H1 (cell line): ENCODE measurements at regions not wholly inside any gene's neighbourhood (a gene's known extent, or its start where the extent isn't known, plus 50 kb on each side); places are given as distances from the start of the nearest gene placed in this dataset.

Source experiments
- CTCF ChIA-PET: fragments of 300-600 bp; sonication (Branson Sonifier 250); formaldehyde crosslinking; loops from one replicate; lab custom pipeline; 2021; ENCODE audit not compliant: partially characterized antibody; lab: Charles Lee
- POLR2A ChIA-PET: fragments of 300-600 bp; sonication (Branson Sonifier 250); formaldehyde crosslinking; loops from one replicate; lab custom pipeline; 2021; ENCODE audit warnings: inconsistent platforms; ENCODE audit not compliant: partially characterized antibody; lab: Charles Lee
- DNase-seq, 2 experiments: peaks; one replicate each; pipeline versions ENCODE4 v3.0.0 to v3.0.0-alpha.2; 2010 to 2022; ENCODE audit warnings: low spot score in 2 of 2, low read depth in 1 of 2, mixed read lengths in 1 of 2
- FAIRE-seq: peaks from 2 replicates; lab custom pipeline; 2011; peaks lifted over from hg19 to GRCh38; lab: Jason Lieb, UNC
- H2AFZ ChIP-seq: 2 replicates; pipeline ENCODE4 v1.8.1; 2012; ENCODE audit warnings: low read length, inconsistent platforms
- H2AK5ac ChIP-seq: 2 replicates; pipeline ENCODE4 v1.6.1; 2013; ENCODE audit warnings: low read depth, low read length
- H2BK120ac ChIP-seq: replicated peaks from 2 replicates; pipeline ENCODE3; 2013; ENCODE audit warnings: low read depth, low read length, inconsistent platforms
- H2BK12ac ChIP-seq: 2 replicates; pipeline ENCODE4 v1.6.1; 2013; ENCODE audit warnings: low read depth, low read length
- H2BK15ac ChIP-seq: 2 replicates; pipeline ENCODE4 v1.6.1; 2013; ENCODE audit warnings: low read length
- H2BK20ac ChIP-seq: 2 replicates; pipeline ENCODE4 v1.6.1; 2013; ENCODE audit warnings: low read length
- H2BK5ac ChIP-seq: 2 replicates; pipeline ENCODE4 v1.6.1; 2013; ENCODE audit warnings: low read depth, low read length
- H3K14ac ChIP-seq: 2 replicates; pipeline ENCODE4 v1.6.1; 2013; ENCODE audit warnings: inconsistent platforms; ENCODE audit not compliant: insufficient read length
- H3K18ac ChIP-seq: 2 replicates; pipeline ENCODE4 v1.6.1; 2013; ENCODE audit warnings: low read length; ENCODE audit errors: extremely low read depth
- H3K23ac ChIP-seq: 2 replicates; pipeline ENCODE4 v1.6.1; 2013; ENCODE audit warnings: inconsistent platforms; ENCODE audit not compliant: insufficient read length
- H3K23me2 ChIP-seq: 2 replicates; pipeline ENCODE4 v1.6.1; 2013; ENCODE audit warnings: low read depth, low read length
- H3K27ac ChIP-seq: 2 replicates; pipeline ENCODE4 v1.6.1; 2011; ENCODE audit warnings: low read depth, low read length, inconsistent platforms
- H3K27me3 ChIP-seq, 4 experiments: replicated peaks in 1 of 4; 1 replicate in 1 of 4; 2 replicates in 3 of 4; pipeline versions ENCODE4 v1.6.1 to v1.8.1; 2011 to 2013; ENCODE audit warnings: low read length in 3 of 4, mild to moderate bottlenecking in 3 of 4, inconsistent platforms in 2 of 4, mixed read lengths in 2 of 4, moderate library complexity in 1 of 4; ENCODE audit not compliant: control insufficient read depth in 3 of 4, insufficient read depth in 3 of 4; ENCODE audit errors: extremely low read depth in 1 of 4
- H3K36me3 ChIP-seq, 4 experiments: 2 replicates each; pipeline versions ENCODE4 v1.6.1 to v1.8.1; 2011 to 2013; ENCODE audit warnings: mild to moderate bottlenecking in 4 of 4, low read length in 3 of 4, moderate library complexity in 2 of 4, control low read depth in 1 of 4, inconsistent platforms in 1 of 4; ENCODE audit not compliant: insufficient read depth in 4 of 4, control insufficient read depth in 2 of 4
- H3K4ac ChIP-seq: replicated peaks from 2 replicates; pipeline ENCODE3; 2013; ENCODE audit warnings: low read length, low read depth, mixed read lengths, inconsistent platforms; ENCODE audit not compliant: insufficient read length
- H3K4me1 ChIP-seq, 4 experiments: replicated peaks in 1 of 4; 1 replicate in 1 of 4; 2 replicates in 3 of 4; pipeline versions ENCODE4 v1.6.1 to v1.8.1; 2011 to 2013; ENCODE audit warnings: low read length in 3 of 4, inconsistent platforms in 2 of 4, mixed read lengths in 1 of 4; ENCODE audit not compliant: insufficient read depth in 4 of 4, control insufficient read depth in 3 of 4
- H3K4me2 ChIP-seq, 2 experiments: 2 replicates each; pipeline versions ENCODE4 v1.6.1 to v1.8.1; 2011 to 2013; ENCODE audit warnings: low read depth in 2 of 2, low read length in 2 of 2, control low read depth in 1 of 2, inconsistent platforms in 1 of 2, mild to moderate bottlenecking in 1 of 2; ENCODE audit not compliant: insufficient read depth in 1 of 2
- H3K4me3 ChIP-seq, 4 experiments: fragments of 200-600, 300-600 bp in 1 of 4; sonication (generic), shearing (Covaris generic), sonication (Bioruptor Twin) in 1 of 4; 2 replicates each; pipeline versions ENCODE4 v1.5.1 to v1.8.1; 2011 to 2016; ENCODE audit warnings: low read length in 4 of 4, low read depth in 3 of 4, control low read depth in 2 of 4, inconsistent platforms in 2 of 4, mild to moderate bottlenecking in 2 of 4, mixed read lengths in 1 of 4, moderate library complexity in 1 of 4; ENCODE audit not compliant: insufficient read depth in 2 of 4; ENCODE audit errors: extremely low read depth in 1 of 4
- H3K56ac ChIP-seq: replicated peaks from 2 replicates; pipeline ENCODE3; 2013; ENCODE audit warnings: low read depth, mild to moderate bottlenecking, mixed read lengths, low read length, inconsistent platforms; ENCODE audit not compliant: insufficient read length
- H3K79me1 ChIP-seq: 2 replicates; pipeline ENCODE4 v1.6.1; 2013; ENCODE audit warnings: low read depth, low read length, control low read depth
- H3K79me2 ChIP-seq, 2 experiments: 2 replicates each; pipeline versions ENCODE4 v1.6.1 to v1.8.1; 2012 to 2013; ENCODE audit warnings: low read length in 2 of 2, mild to moderate bottlenecking in 2 of 2, inconsistent platforms in 1 of 2; ENCODE audit not compliant: insufficient read depth in 2 of 2, control insufficient read depth in 1 of 2
- H3K9ac ChIP-seq, 4 experiments: replicated peaks in 1 of 4; 1 replicate in 1 of 4; 2 replicates in 3 of 4; pipeline versions ENCODE4 v1.6.1 to v1.8.1; 2011 to 2013; ENCODE audit warnings: low read depth in 3 of 4, low read length in 3 of 4, control low read depth in 2 of 4, mild to moderate bottlenecking in 2 of 4, moderate library complexity in 2 of 4, inconsistent platforms in 1 of 4; ENCODE audit errors: extremely low read depth in 1 of 4
- H3K9me3 ChIP-seq, 2 experiments: 2 replicates each; pipeline versions ENCODE4 v1.6.1 to v1.8.1; 2012 to 2013; ENCODE audit warnings: mild to moderate bottlenecking in 2 of 2, moderate library complexity in 2 of 2, control low read depth in 1 of 2, inconsistent platforms in 1 of 2, low read depth in 1 of 2, low read length in 1 of 2, mixed read lengths in 1 of 2; ENCODE audit not compliant: insufficient read depth in 2 of 2
- H4K20me1 ChIP-seq, 2 experiments: replicated peaks in 1 of 2; 2 replicates each; pipeline versions ENCODE3 to v1.8.1; 2011 to 2013; ENCODE audit warnings: inconsistent platforms in 2 of 2, low read length in 2 of 2, mild to moderate bottlenecking in 1 of 2; ENCODE audit not compliant: insufficient read depth in 2 of 2, control insufficient read depth in 1 of 2
- H4K5ac ChIP-seq: 2 replicates; pipeline ENCODE4 v1.6.1; 2013; ENCODE audit warnings: low read length, low read depth, mixed read lengths, inconsistent platforms; ENCODE audit not compliant: insufficient read length
- H4K8ac ChIP-seq: 2 replicates; pipeline ENCODE4 v1.8.0; 2013; ENCODE audit warnings: mild to moderate bottlenecking, moderate library complexity, low read length, inconsistent platforms; ENCODE audit not compliant: insufficient read depth; ENCODE audit errors: extremely low read depth
- H4K91ac ChIP-seq: replicated peaks from 2 replicates; pipeline ENCODE3; 2013; ENCODE audit warnings: low read length, mixed read lengths, inconsistent platforms; ENCODE audit not compliant: insufficient read length
- BRCA1 ChIP-seq: IDR thresholded peaks from 2 replicates; pipeline ENCODE4 v1.6.1; 2012; ENCODE audit warnings: low read depth, low read length, improper control_type of control experiment
- CREB1 ChIP-seq: IDR thresholded peaks from 2 replicates; pipeline ENCODE4 v1.6.1; 2012; ENCODE audit warnings: inconsistent platforms
- NANOG ChIP-seq: IDR thresholded peaks from 2 replicates; pipeline ENCODE4 v1.6.1; 2011; ENCODE audit warnings: low read length, low read depth, mild to moderate bottlenecking, inconsistent platforms; ENCODE audit not compliant: insufficient read depth, poor library complexity, severe bottlenecking
- RAD21 ChIP-seq, 2 experiments: IDR thresholded peaks in 1 of 2; conservative IDR thresholded peaks in 1 of 2; 2 replicates each; pipeline ENCODE4 v1.6.1; 2011; ENCODE audit warnings: low read depth in 2 of 2, low read length in 2 of 2, improper control_type of control experiment in 1 of 2, inconsistent platforms in 1 of 2, mild to moderate bottlenecking in 1 of 2, moderate library complexity in 1 of 2
- RNF2 ChIP-seq: fragments of 200-900, 300-1000 bp; sonication (generic); IDR thresholded peaks from 2 replicates; pipeline ENCODE4 v1.7.1; 2016; ENCODE audit warnings: borderline replicate concordance, low read depth, mild to moderate bottlenecking, antibody characterized with exemption, low read length; ENCODE audit not compliant: poor library complexity, severe bottlenecking; ENCODE audit errors: missing control alignments
- RXRA ChIP-seq: IDR thresholded peaks from 2 replicates; pipeline ENCODE4 v1.6.1; 2011; ENCODE audit warnings: low read depth, mild to moderate bottlenecking, low read length, moderate library complexity; ENCODE audit not compliant: insufficient read depth
- SAP30 ChIP-seq: fragments of 300-600 bp; sonication (generic); IDR thresholded peaks from 2 replicates; pipeline ENCODE4 v1.7.1; 2012; ENCODE audit warnings: low read length, moderate library complexity, mild to moderate bottlenecking, inconsistent platforms; ENCODE audit not compliant: insufficient read depth, insufficient replicate concordance
- SUZ12 ChIP-seq: fragments of 200-600 bp; sonication (generic); IDR thresholded peaks from 2 replicates; pipeline ENCODE4 v1.6.1; 2012; ENCODE audit warnings: mild to moderate bottlenecking, inconsistent platforms, low read length, moderate library complexity, mixed read lengths
- TAF7 ChIP-seq: optimal IDR thresholded peaks from 2 replicates; pipeline ENCODE3; 2011; ENCODE audit warnings: low read depth, mild to moderate bottlenecking, inconsistent platforms, low read length, moderate library complexity, borderline replicate concordance
- TEAD4 ChIP-seq: IDR thresholded peaks from 2 replicates; pipeline ENCODE4 v1.6.1; 2012; ENCODE audit warnings: low read depth, low read length, inconsistent platforms, mixed read lengths
- WGBS, 2 experiments: shearing (Covaris generic) in 1 of 2; methylation state at CpG; one replicate each; pipeline versions ENCODE4 v1.1.6 to v1.1.7; 2013 to 2015; ENCODE audit warnings: low lambda C conversion rate in 2 of 2, mixed read lengths in 2 of 2, inconsistent platforms in 1 of 2, low coverage in 1 of 2, missing lambda C conversion rate in 1 of 2; ENCODE audit not compliant: insufficient replicate concordance in 2 of 2, insufficient coverage in 1 of 2, insufficient read length in 1 of 2; ENCODE audit errors: extremely low coverage in 1 of 2, missing lambda C conversion rate in 1 of 2; 5-methylcytosine and 5-hydroxymethylcytosine counted together
- TF ChIP-seq, protein P1 (sequence below), 3 experiments: IDR thresholded peaks; 1 replicate in 2 of 3; 2 replicates in 1 of 3; pipeline versions ENCODE4 v1.5.1 to v1.6.1; 2011; ENCODE audit warnings: low read length in 3 of 3, mild to moderate bottlenecking in 3 of 3, inconsistent platforms in 2 of 3, low read depth in 1 of 3, moderate library complexity in 1 of 3; ENCODE audit not compliant: insufficient read depth in 1 of 3; ENCODE audit errors: control extremely low read depth in 1 of 3

DNA sequence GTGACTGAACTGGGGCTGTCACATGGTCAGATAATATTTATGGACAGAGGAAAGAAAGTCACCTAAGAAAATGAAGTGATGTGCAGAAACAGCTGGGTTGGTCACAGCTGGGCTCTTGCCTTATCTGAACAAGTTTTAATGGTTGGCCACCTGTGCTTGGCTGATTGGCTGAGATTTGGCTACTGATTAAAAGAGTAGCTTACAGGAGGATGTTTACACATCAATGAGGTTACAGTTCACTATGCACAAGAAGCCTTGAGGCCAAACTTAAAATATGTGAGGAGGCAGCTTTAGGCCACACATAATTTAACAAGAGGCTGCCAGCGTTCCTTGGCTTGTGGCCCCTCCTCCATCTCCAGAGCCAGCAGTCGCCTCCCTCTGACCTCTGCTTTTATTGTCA is 99.2 kb upstream of the C1QTNF9B start:
- no peak overlapping the region for H2BK15ac ChIP-seq
- no peaks in the 10 kb centered on the region for H3K23me2 ChIP-seq
- no peak overlapping the region for H3K18ac ChIP-seq
- POLR2A ChIA-PET: no interaction called here
- no peaks in the 10 kb centered on the region for H3K4me1 ChIP-seq
- H4K20me1 ChIP-seq: no peaks in the 10 kb centered on the region
- no peaks in the 10 kb centered on the region for H3K36me3 ChIP-seq
- no peak overlapping the region for H3K56ac ChIP-seq
- no peak overlapping the region for H2BK12ac ChIP-seq
- no peak overlapping the region for H3K23ac ChIP-seq
- FAIRE-seq: no peak
- no peak overlapping the region for H3K9ac ChIP-seq
- CTCF ChIA-PET: interaction anchor here (1.3 to 1.5 kb wide), 2 partner anchors 24 to 36 kb away, joined by 3 to 6 read pairs; no protein-coding TSS in a partner anchor
- no peak overlapping the region for H2BK5ac ChIP-seq
- no peaks in the 10 kb centered on the region for H3K79me2 ChIP-seq
- H2BK120ac ChIP-seq: no peak overlapping the region
- H2BK20ac ChIP-seq: no peak overlapping the region
- H3K27me3 ChIP-seq: no peaks in the 10 kb centered on the region
- H3K79me1 ChIP-seq: no peaks in the 10 kb centered on the region
- no peak overlapping the region for H3K4me3 ChIP-seq
- 100% methylated on average over 2 of the region's 2 CpGs; no CpG with 5 or more reads in 1 of the 2 experiments for WGBS, 2 experiments
- H4K8ac ChIP-seq: no peak overlapping the region
- H4K5ac ChIP-seq: no peak overlapping the region
- no peak overlapping the region for H4K91ac ChIP-seq
- H3K27ac ChIP-seq: no peak overlapping the region
- H3K4me2 ChIP-seq: no peak overlapping the region
- H3K4ac ChIP-seq: no peak overlapping the region
- H2AFZ ChIP-seq: no peak overlapping the region
- H3K14ac ChIP-seq: no peak overlapping the region
- H2AK5ac ChIP-seq: no peak overlapping the region
- H3K9me3 ChIP-seq: peaks cover 0 to 9% of the 10 kb centered on the region in 2 experiments; a peak in 2 of 4 replicates
- no peak for DNase-seq
- no peak for TF ChIP-seq TAF7
- no peak for TF ChIP-seq SAP30
- no peak for TF ChIP-seq RAD21 (IDR thresholded peaks at IDR 0.05 in 1 of 2, conservative IDR thresholded peaks at IDR 0.05 in 1 of 2; ENCODE audit: low read depth in 2 of 2, low read length in 2 of 2)
- TF ChIP-seq SUZ12: no peak
- no peak for TF ChIP-seq CREB1
- no peak for TF ChIP-seq TEAD4
- no peak for TF ChIP-seq RNF2
- TF ChIP-seq, protein P1, sequence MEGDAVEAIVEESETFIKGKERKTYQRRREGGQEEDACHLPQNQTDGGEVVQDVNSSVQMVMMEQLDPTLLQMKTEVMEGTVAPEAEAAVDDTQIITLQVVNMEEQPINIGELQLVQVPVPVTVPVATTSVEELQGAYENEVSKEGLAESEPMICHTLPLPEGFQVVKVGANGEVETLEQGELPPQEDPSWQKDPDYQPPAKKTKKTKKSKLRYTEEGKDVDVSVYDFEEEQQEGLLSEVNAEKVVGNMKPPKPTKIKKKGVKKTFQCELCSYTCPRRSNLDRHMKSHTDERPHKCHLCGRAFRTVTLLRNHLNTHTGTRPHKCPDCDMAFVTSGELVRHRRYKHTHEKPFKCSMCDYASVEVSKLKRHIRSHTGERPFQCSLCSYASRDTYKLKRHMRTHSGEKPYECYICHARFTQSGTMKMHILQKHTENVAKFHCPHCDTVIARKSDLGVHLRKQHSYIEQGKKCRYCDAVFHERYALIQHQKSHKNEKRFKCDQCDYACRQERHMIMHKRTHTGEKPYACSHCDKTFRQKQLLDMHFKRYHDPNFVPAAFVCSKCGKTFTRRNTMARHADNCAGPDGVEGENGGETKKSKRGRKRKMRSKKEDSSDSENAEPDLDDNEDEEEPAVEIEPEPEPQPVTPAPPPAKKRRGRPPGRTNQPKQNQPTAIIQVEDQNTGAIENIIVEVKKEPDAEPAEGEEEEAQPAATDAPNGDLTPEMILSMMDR (IDR thresholded peaks at IDR 0.05; ENCODE audit: control extremely low read depth in 1 of 3, insufficient read depth in 1 of 3, low read depth in 1 of 3, low read length in 3 of 3): no peak
- no peak for TF ChIP-seq NANOG
- no peak for TF ChIP-seq BRCA1
- TF ChIP-seq RXRA: no peak
